Mesothelial cell of epicardium (in vitro differentiated cells): ENCODE measurements at regions not wholly inside any gene's neighbourhood (a gene's known extent, or its start where the extent isn't known, plus 50 kb on each side); places are given as distances from the start of the nearest gene placed in this dataset.

Source experiments
- DNase-seq, 2 experiments: peaks; one replicate each; pipeline ENCODE4 v3.0.0; 2021; ENCODE audit warnings: low spot score in 2 of 2; ENCODE audit not compliant: unreplicated experiment in 2 of 2
- H3K27ac Mint-ChIP-seq: 2 replicates; pipeline ENCODE4 v1.8.0; 2021; ENCODE audit warnings: mixed read lengths
- H3K27me3 Mint-ChIP-seq: 2 replicates; pipeline ENCODE4 v1.8.0; 2021; ENCODE audit warnings: low read depth, mixed read lengths
- H3K36me3 Mint-ChIP-seq: 2 replicates; pipeline ENCODE4 v1.8.0; 2021; ENCODE audit warnings: mixed read lengths
- H3K4me1 Mint-ChIP-seq: 2 replicates; pipeline ENCODE4 v1.8.0; 2021; ENCODE audit warnings: mixed read lengths
- H3K4me3 Mint-ChIP-seq: 2 replicates; pipeline ENCODE4 v1.8.0; 2021; ENCODE audit warnings: mild to moderate bottlenecking, moderate library complexity, mixed read lengths
- H3K9me3 Mint-ChIP-seq: 2 replicates; pipeline ENCODE4 v1.8.0; 2021; ENCODE audit warnings: mixed read lengths
- TF ChIP-seq, protein P1 (sequence below): fragments of 200-600 bp; sonication (generic); IDR thresholded peaks from one replicate; pipeline ENCODE4 v1.5.0; 2021; ENCODE audit warnings: antibody characterized with exemption; ENCODE audit not compliant: unreplicated experiment

DNA sequence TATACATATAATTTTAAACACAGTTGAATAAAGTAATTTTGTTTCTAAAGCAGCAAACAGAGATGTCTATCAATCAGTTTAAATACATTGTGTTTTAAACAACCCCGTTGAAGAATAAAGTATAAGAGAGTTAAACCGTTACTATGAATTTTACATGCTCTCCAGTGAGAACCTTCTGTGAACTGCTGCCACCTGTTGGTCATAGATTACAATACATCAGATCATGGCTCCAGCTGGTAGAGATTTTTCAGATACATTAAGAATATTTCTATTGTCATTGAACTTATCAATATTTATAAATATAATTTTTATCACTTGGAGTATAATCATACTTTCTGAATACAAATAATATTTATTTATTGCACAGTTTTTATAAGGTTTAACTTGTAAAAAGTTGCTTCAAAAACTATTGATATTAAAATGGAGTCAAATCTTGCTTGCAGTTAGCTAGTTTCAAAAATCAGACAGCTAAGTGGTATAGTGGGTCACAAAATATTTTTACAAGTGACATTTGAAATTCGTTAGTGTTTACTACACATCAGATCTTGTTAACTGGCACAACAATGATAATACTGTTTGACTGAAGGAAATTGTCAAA is 561.2 kb upstream of the PHF14 start:
- H3K27me3 Mint-ChIP-seq, result no peaks in the 10 kb centered on the region
- TF ChIP-seq, protein P1, sequence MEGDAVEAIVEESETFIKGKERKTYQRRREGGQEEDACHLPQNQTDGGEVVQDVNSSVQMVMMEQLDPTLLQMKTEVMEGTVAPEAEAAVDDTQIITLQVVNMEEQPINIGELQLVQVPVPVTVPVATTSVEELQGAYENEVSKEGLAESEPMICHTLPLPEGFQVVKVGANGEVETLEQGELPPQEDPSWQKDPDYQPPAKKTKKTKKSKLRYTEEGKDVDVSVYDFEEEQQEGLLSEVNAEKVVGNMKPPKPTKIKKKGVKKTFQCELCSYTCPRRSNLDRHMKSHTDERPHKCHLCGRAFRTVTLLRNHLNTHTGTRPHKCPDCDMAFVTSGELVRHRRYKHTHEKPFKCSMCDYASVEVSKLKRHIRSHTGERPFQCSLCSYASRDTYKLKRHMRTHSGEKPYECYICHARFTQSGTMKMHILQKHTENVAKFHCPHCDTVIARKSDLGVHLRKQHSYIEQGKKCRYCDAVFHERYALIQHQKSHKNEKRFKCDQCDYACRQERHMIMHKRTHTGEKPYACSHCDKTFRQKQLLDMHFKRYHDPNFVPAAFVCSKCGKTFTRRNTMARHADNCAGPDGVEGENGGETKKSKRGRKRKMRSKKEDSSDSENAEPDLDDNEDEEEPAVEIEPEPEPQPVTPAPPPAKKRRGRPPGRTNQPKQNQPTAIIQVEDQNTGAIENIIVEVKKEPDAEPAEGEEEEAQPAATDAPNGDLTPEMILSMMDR, result peak; percentile 83
- H3K4me3 Mint-ChIP-seq, result no peak overlapping the region
- no peaks in the 10 kb centered on the region for H3K9me3 Mint-ChIP-seq
- H3K27ac Mint-ChIP-seq, result no peak overlapping the region
- H3K4me1 Mint-ChIP-seq, result peaks cover 3% of the 10 kb centered on the region
- no peaks in the 10 kb centered on the region for H3K36me3 Mint-ChIP-seq
- no peak for DNase-seq

DNA sequence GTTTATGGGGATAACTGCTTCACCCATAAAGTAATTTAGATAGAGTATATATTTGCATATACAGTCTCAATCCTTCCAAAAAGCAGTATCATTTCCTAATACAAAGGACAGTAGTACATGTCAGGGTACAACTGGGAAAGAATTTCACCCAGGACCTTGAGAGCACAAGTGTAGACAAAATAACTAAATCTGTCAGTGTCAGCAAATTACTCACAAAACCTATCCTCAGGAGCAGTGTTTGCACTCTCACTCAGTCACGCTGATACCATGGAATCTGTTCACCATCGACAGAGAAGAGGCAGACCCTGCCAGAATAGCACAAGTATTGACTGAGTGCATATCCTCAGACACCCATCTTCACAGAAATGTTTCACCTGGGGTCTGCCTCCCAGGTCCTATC is 554.7 kb upstream of the PHF14 start:
- no peak for DNase-seq
- no peak overlapping the region for H3K4me3 Mint-ChIP-seq
- TF ChIP-seq, protein P1, result no peak
- H3K4me1 Mint-ChIP-seq, result no peaks in the 10 kb centered on the region
- no peaks in the 10 kb centered on the region for H3K9me3 Mint-ChIP-seq
- no peaks in the 10 kb centered on the region for H3K27me3 Mint-ChIP-seq
- H3K36me3 Mint-ChIP-seq, result no peaks in the 10 kb centered on the region
- no peak overlapping the region for H3K27ac Mint-ChIP-seq

DNA sequence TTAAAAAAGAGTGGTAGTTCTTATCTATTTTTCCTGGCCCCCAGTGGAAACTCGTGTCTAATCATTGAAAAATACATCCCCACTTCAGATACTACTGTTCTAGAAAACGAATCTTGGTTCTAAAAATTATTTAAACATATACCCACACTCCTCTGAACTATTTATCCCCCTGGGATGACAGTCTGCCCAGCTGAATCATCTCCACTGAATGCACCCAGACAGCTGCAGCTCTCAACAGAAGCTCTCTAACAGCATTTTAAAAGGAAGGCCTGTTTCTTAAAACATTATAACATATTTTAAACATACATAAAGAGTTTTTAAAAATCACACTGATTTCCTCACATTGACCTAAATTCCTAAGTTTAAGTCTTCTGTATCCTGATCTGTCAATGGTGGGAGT is 544.6 kb upstream of the PHF14 start:
- H3K4me3 Mint-ChIP-seq, result no peak overlapping the region
- H3K9me3 Mint-ChIP-seq, result peaks cover 11% of the 10 kb centered on the region
- no peak overlapping the region for H3K27ac Mint-ChIP-seq
- TF ChIP-seq, protein P1, result no peak
- H3K36me3 Mint-ChIP-seq, result no peaks in the 10 kb centered on the region
- no peaks in the 10 kb centered on the region for H3K27me3 Mint-ChIP-seq
- no peaks in the 10 kb centered on the region for H3K4me1 Mint-ChIP-seq
- no peak for DNase-seq

DNA sequence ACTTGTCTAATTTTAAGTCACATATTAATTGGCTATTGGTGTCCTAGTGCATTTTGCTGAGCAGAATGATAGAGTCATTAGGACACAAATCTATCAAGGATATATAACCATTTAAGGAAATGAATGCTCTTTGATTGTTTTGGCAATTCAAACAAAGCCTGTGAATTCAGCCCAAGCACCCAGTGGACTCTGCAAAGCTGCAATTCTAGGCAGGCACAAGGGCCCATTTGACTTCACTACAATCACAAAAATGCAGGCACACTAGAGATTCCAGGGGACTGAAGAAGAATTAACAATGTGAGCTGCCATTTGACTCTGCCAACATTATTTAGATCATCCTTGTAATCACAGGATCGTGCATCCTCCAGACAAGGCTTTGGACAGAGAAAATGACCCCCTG is 544.2 kb upstream of the PHF14 start:
- no peak overlapping the region for H3K27ac Mint-ChIP-seq
- no peaks in the 10 kb centered on the region for H3K27me3 Mint-ChIP-seq
- no peaks in the 10 kb centered on the region for H3K36me3 Mint-ChIP-seq
- H3K9me3 Mint-ChIP-seq, result peaks cover 13% of the 10 kb centered on the region
- TF ChIP-seq, protein P1, result no peak
- no peak for DNase-seq
- H3K4me1 Mint-ChIP-seq, result no peaks in the 10 kb centered on the region
- no peak overlapping the region for H3K4me3 Mint-ChIP-seq

DNA sequence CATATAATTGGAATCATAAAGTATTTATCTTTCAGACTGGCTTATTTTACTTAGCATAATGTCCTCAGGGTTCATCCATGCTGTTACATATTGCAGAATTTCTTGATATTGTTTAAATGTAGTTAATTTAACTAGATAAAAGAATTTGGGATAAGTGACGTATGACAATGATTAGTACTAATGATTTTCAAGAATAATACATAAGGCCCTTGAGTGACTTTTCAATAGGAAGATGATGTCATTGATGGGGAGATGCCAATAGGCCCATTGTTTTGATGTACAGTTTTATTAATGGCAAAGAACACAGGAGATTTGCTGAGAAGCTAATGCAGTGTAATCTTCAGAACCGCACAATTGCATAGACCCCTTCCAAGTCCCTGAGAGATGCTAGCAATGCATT is 537.4 kb upstream of the PHF14 start:
- Mint-ChIP-seq H3K9me3 (peaks cover 8% of the 10 kb centered on the region), H3K27me3 (no peaks in the 10 kb centered on the region), H3K4me3 (no peak overlapping the region), H3K27ac (no peak overlapping the region), H3K4me1 (peaks cover 6% of the 10 kb centered on the region), H3K36me3 (no peaks in the 10 kb centered on the region)
- TF ChIP-seq, protein P1, result no peak
- DNase-seq, result no peak

DNA sequence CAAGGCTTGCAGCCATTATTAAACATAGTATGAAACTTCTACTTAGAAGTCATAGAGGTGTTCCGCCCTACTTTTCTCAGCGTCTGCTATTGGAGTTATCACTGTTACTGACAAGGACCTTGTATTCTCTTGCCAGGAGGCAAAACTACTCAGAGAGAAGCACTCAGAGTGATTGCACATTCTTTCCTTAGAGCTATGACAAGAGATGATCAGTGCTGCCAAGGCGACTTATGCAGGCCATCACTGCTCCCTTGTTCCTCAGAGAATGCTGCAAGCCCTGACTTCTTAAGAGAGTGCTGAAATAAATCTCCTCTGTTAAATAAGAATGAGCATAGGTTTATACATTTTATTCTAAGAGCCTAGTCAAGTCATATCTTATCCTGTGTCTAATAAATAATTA is 534.6 kb upstream of the PHF14 start:
- DNase-seq, result no peak
- Mint-ChIP-seq H3K9me3 (peaks cover 23% of the 10 kb centered on the region), H3K4me3 (no peak overlapping the region), H3K36me3 (no peaks in the 10 kb centered on the region), H3K4me1 (peaks cover 6% of the 10 kb centered on the region), H3K27ac (peak overlapping the region; percentile 65), H3K27me3 (no peaks in the 10 kb centered on the region)
- TF ChIP-seq, protein P1, result no peak
